ENCODE measurements at regions not wholly inside any gene's neighbourhood (a gene's known extent, or its start where the extent isn't known, plus 50 kb on each side); places are given as distances from the start of the nearest gene placed in this dataset.
"Not testable (repeated sequence)": the region's sequence is repeated elsewhere in the genome, so short reads cannot be mapped to it uniquely, and the experiment has no call there.

GRCh38 chr14:105888784-105889665, 362.6 kb downstream of the TMEM121 start:
- TF ChIP-seq CTCF (conservative IDR thresholded peaks at IDR 0.05) = no peak
- H3K27ac ChIP-seq = no peak overlapping the region

GRCh38 chr14:105889666-105890473, 363.5 kb downstream of the TMEM121 start:
- no peak for TF ChIP-seq CTCF (conservative IDR thresholded peaks at IDR 0.05)
- H3K27ac ChIP-seq = no peak overlapping the region

GRCh38 chr14:105890474-105891220, 364.3 kb downstream of the TMEM121 start:
- TF ChIP-seq CTCF (conservative IDR thresholded peaks at IDR 0.05) = no peak
- H3K27ac ChIP-seq = no peak overlapping the region

- no peak overlapping the region for H3K27ac ChIP-seq
Observed at GRCh38 chr14:105891221-105891602, 364.8 kb downstream of the TMEM121 start.

GRCh38 chr14:105891631-105892452, 365.5 kb downstream of the TMEM121 start:
- H3K27ac ChIP-seq = no peak overlapping the region
- no peak for TF ChIP-seq CTCF (conservative IDR thresholded peaks at IDR 0.05)

More at GRCh38 chr14:105891221-105891602, 364.8 kb downstream of the TMEM121 start:
- no peak for TF ChIP-seq CTCF (conservative IDR thresholded peaks at IDR 0.05)

GRCh38 chr14:105892453-105893441, 366.4 kb downstream of the TMEM121 start:
- H3K27ac ChIP-seq = not testable (repeated sequence)

GRCh38 chr14:105893686-105894085, 367.3 kb downstream of the TMEM121 start:
- H3K27ac ChIP-seq = not testable (repeated sequence)

Data from VCaP (cell line).